ENCODE measurements at regions not wholly inside any gene's neighbourhood (a gene's known extent, or its start where the extent isn't known, plus 50 kb on each side); places are given as distances from the start of the nearest gene placed in this dataset.

- peak; percentile 84 to 89 for DNase-seq
- H3K9me3 ChIP-seq: no peaks in the 10 kb centered on the region
- peaks cover 11 to 24% of the 10 kb centered on the region in 2 donors for H3K4me1 ChIP-seq
- no peak overlapping the region for H3K4me3 ChIP-seq (replicated peaks in 1 of 3)
- H3K27me3 ChIP-seq: no peaks in the 10 kb centered on the region
- WGBS, 2 donors: 47 to 48% methylated on average over 2 of the region's 2 CpGs
- TF ChIP-seq POLR2A (IDR thresholded peaks at IDR 0.05) (no peak), CTCF (IDR thresholded peaks at IDR 0.05) (no peak)
- peak overlapping the region in 1 of 3 donors; percentile 37 for H3K27ac ChIP-seq
- no peaks in the 10 kb centered on the region for H3K36me3 ChIP-seq
- intact Hi-C loops (cut with DNase I): no loop called here
Observed at GRCh38 chr14:53793790-53794505, 162.7 kb downstream of the BMP4 start.

GRCh38 chr14:53792909-53793308 lies 163.7 kb downstream of the BMP4 start:
- Histone ChIP-seq H3K4me1 (peaks cover 11 to 24% of the 10 kb centered on the region in 2 donors), H3K9me3 (no peaks in the 10 kb centered on the region), H3K27ac (no peak overlapping the region), H3K4me3 (replicated peaks in 1 of 3) (no peak overlapping the region), H3K36me3 (no peaks in the 10 kb centered on the region), H3K27me3 (no peaks in the 10 kb centered on the region)
- TF ChIP-seq POLR2A (IDR thresholded peaks at IDR 0.05) (no peak), CTCF (IDR thresholded peaks at IDR 0.05) (no peak)
- no peak for DNase-seq
- WGBS, 2 donors: 91 to 98% methylated on average over 1 of the region's 1 CpG
- intact Hi-C loops (cut with DNase I): no loop called here

- Histone ChIP-seq H3K27ac (no peak overlapping the region), H3K4me3 (replicated peaks in 1 of 3) (no peak overlapping the region), H3K27me3 (no peaks in the 10 kb centered on the region), H3K9me3 (no peaks in the 10 kb centered on the region), H3K36me3 (no peaks in the 10 kb centered on the region), H3K4me1 (peaks cover 11 to 24% of the 10 kb centered on the region in 2 donors)
- intact Hi-C loops (cut with DNase I): no loop called here
- TF ChIP-seq CTCF (IDR thresholded peaks at IDR 0.05) (no peak), POLR2A (IDR thresholded peaks at IDR 0.05) (no peak)
- DNase-seq: no peak
- WGBS, 2 donors: 80 to 84% methylated on average over 3 of the region's 3 CpGs
Observed at GRCh38 chr14:53790731-53791500, 165.7 kb downstream of the BMP4 start.

DNA sequence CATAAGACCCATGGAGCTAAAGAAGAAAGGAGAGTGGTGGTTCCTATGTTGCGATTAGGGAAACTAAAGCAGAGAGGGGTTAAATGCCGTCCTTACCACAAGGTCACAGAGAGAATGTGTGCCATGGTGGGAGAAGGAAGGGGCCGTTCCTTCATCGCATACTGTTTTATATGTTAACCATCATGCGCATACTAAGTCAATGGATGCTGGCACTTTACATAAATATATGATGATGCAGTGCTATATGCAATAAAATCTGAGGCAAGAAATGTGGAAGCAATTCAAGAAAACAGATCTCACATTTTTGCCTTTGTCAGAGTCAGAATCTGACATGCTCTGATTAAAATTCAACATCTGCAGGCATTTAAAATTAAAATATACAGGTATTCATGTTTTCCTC lies 168.1 kb downstream of the BMP4 start:
- Histone ChIP-seq H3K36me3 (no peaks in the 10 kb centered on the region), H3K4me3 (replicated peaks in 1 of 3) (no peak overlapping the region), H3K27ac (no peak overlapping the region), H3K9me3 (no peaks in the 10 kb centered on the region), H3K27me3 (no peaks in the 10 kb centered on the region), H3K4me1 (peaks cover 0 to 13% of the 10 kb centered on the region in 2 donors)
- intact Hi-C loops (cut with DNase I): no loop called here
- WGBS, 2 donors: 93 to 94% methylated on average over 5 of the region's 5 CpGs
- DNase-seq: no peak
- TF ChIP-seq CTCF (IDR thresholded peaks at IDR 0.05) (no peak), POLR2A (IDR thresholded peaks at IDR 0.05) (no peak)

GRCh38 chr14:53786045-53786444 lies 170.6 kb downstream of the BMP4 start:
- intact Hi-C loops (cut with DNase I): no loop called here
- Histone ChIP-seq H3K9me3 (no peaks in the 10 kb centered on the region), H3K4me3 (replicated peaks in 1 of 3) (no peak overlapping the region), H3K27ac (no peak overlapping the region), H3K4me1 (peaks cover 0 to 8% of the 10 kb centered on the region in 2 donors), H3K27me3 (no peaks in the 10 kb centered on the region), H3K36me3 (no peaks in the 10 kb centered on the region)
- no peak for DNase-seq
- TF ChIP-seq CTCF (IDR thresholded peaks at IDR 0.05) (no peak), POLR2A (IDR thresholded peaks at IDR 0.05) (no peak)

Measured in thyroid gland (tissue), 4 donors.